A673 (cell line): ENCODE measurements at regions not wholly inside any gene's neighbourhood (a gene's known extent, or its start where the extent isn't known, plus 50 kb on each side); places are given as distances from the start of the nearest gene placed in this dataset.

ENCODE experiments used
- EZH2 ChIP-seq: fragments of 200-600 bp; sonication (generic); IDR thresholded peaks from 2 replicates; pipeline ENCODE4 v1.6.1; 2017; ENCODE audit warnings: borderline replicate concordance, low read depth, mild to moderate bottlenecking, mixed read lengths, antibody characterized with exemption, low read length; ENCODE audit not compliant: poor library complexity, severe bottlenecking
- TF ChIP-seq, protein P1 (sequence below): fragments of 300-800, 200-600 bp; sonication (generic); conservative IDR thresholded peaks from 2 replicates; pipeline ENCODE4 v1.5.1; 2017; ENCODE audit warnings: low read depth, mild to moderate bottlenecking, antibody characterized with exemption, low read length, moderate library complexity, mixed read lengths

DNA sequence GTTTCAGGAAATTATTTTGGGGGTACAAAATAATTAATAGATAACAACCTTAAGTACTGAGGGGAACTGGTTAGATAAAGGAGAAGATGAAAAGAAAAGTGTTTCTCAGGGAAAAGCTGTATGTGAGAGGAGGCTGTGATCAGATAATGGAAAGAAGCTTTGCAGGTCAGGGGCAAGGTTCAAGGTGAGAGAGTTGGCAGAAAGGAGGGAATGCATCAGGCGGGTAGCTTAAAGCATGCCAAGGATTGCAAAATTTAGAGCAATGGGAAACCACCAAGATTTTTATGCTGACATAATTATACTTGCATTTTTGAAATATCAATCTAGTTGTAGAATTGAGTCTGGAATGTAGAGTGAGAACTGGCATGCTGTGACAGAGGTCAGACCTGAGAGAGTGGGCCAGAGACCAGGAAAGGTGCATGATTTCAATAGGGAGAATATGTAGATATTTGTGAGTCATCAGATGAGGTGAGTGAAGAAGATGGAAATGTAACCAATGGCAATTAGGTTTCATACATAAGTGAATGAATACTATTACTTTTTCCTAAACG is 508.7 kb downstream of the TRIML1 start:
- TF ChIP-seq, protein P1, sequence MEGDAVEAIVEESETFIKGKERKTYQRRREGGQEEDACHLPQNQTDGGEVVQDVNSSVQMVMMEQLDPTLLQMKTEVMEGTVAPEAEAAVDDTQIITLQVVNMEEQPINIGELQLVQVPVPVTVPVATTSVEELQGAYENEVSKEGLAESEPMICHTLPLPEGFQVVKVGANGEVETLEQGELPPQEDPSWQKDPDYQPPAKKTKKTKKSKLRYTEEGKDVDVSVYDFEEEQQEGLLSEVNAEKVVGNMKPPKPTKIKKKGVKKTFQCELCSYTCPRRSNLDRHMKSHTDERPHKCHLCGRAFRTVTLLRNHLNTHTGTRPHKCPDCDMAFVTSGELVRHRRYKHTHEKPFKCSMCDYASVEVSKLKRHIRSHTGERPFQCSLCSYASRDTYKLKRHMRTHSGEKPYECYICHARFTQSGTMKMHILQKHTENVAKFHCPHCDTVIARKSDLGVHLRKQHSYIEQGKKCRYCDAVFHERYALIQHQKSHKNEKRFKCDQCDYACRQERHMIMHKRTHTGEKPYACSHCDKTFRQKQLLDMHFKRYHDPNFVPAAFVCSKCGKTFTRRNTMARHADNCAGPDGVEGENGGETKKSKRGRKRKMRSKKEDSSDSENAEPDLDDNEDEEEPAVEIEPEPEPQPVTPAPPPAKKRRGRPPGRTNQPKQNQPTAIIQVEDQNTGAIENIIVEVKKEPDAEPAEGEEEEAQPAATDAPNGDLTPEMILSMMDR: no peak
- TF ChIP-seq EZH2: no peak
